ENCODE measurements at regions not wholly inside any gene's neighbourhood (a gene's known extent, or its start where the extent isn't known, plus 50 kb on each side); places are given as distances from the start of the nearest gene placed in this dataset.
"Not testable (repeated sequence)": the region's sequence is repeated elsewhere in the genome, so short reads cannot be mapped to it uniquely, and the experiment has no call there.

GRCh38 chr6:132139611-132140010 lies 188.4 kb upstream of the CCN2 start:
- DNase-seq, result no peak

- DNase-seq, result no peak
Measured at GRCh38 chr6:132136981-132137380, 185.8 kb upstream of the CCN2 start.

GRCh38 chr6:132135409-132135808 lies 184.2 kb upstream of the CCN2 start:
- DNase-seq, result no peak

GRCh38 chr6:132133736-132134445 lies 182.7 kb upstream of the CCN2 start:
- no peak for DNase-seq

- no peak for DNase-seq
Measured at GRCh38 chr6:132132924-132133639, 181.9 kb upstream of the CCN2 start.

GRCh38 chr6:132132422-132132821 lies 181.2 kb upstream of the CCN2 start:
- DNase-seq, result no peak

- DNase-seq, result peak in 1 of 2 experiments; percentile 3
Measured at GRCh38 chr6:132131758-132132157, 180.6 kb upstream of the CCN2 start.

- no peak for DNase-seq
Measured at GRCh38 chr6:132131351-132131750, 180.2 kb upstream of the CCN2 start.

GRCh38 chr6:132130626-132131298 lies 179.6 kb upstream of the CCN2 start:
- no peak for DNase-seq

- no peak for DNase-seq
Measured at GRCh38 chr6:132128424-132128823, 177.3 kb upstream of the CCN2 start.

- no peak for DNase-seq
Measured at GRCh38 chr6:132126150-132126549, 175.0 kb upstream of the CCN2 start.

- DNase-seq, result no peak
Measured at GRCh38 chr6:132122871-132123270, 171.7 kb upstream of the CCN2 start.

- DNase-seq, result no peak
Measured at GRCh38 chr6:132122176-132122575, 171.0 kb upstream of the CCN2 start.

- no peak for DNase-seq
Measured at GRCh38 chr6:132118144-132118543, 167.0 kb upstream of the CCN2 start.

GRCh38 chr6:132115714-132116366 lies 164.7 kb upstream of the CCN2 start:
- no peak for DNase-seq

GRCh38 chr6:132114201-132114825 lies 163.1 kb upstream of the CCN2 start:
- DNase-seq, result no peak

- not testable (repeated sequence) for DNase-seq
Measured at GRCh38 chr6:132109752-132110151, 158.6 kb upstream of the CCN2 start.

- DNase-seq, result no peak
Measured at GRCh38 chr6:132107896-132108295, 156.7 kb upstream of the CCN2 start.

GRCh38 chr6:132101535-132101934 lies 150.4 kb upstream of the CCN2 start:
- DNase-seq, result no peak

- no peak for DNase-seq
Measured at GRCh38 chr6:132100388-132100990, 149.3 kb upstream of the CCN2 start.

GRCh38 chr6:132096996-132097395 lies 145.8 kb upstream of the CCN2 start:
- no peak for DNase-seq

GRCh38 chr6:132096245-132096644 lies 145.1 kb upstream of the CCN2 start:
- no peak for DNase-seq

- no peak for DNase-seq
Measured at GRCh38 chr6:132089173-132089572, 138.0 kb upstream of the CCN2 start.
